H9 (cell line): ENCODE measurements at regions not wholly inside any gene's neighbourhood (a gene's known extent, or its start where the extent isn't known, plus 50 kb on each side); places are given as distances from the start of the nearest gene placed in this dataset.

Source experiments
- DNase-seq: peaks from one replicate; pipeline ENCODE4 v3.0.0-alpha.2; 2017
- H2AFZ ChIP-seq: one replicate; pipeline ENCODE4 v1.6.1; 2013; ENCODE audit warnings: mild to moderate bottlenecking, low read length, control low read depth, moderate library complexity
- H2AK5ac ChIP-seq: 2 replicates; pipeline ENCODE4 v1.6.1; 2013; ENCODE audit warnings: low read length, control low read depth, mixed read lengths; ENCODE audit not compliant: insufficient read length
- H2BK120ac ChIP-seq: one replicate; pipeline ENCODE4 v1.6.1; 2013; ENCODE audit warnings: low read depth, mild to moderate bottlenecking, low read length, control low read depth, inconsistent platforms; ENCODE audit not compliant: poor library complexity, severe bottlenecking
- H2BK12ac ChIP-seq: 2 replicates; pipeline ENCODE4 v1.6.1; 2013; ENCODE audit warnings: low read length, control low read depth, mixed read lengths, low read depth; ENCODE audit not compliant: insufficient read length
- H2BK15ac ChIP-seq: 2 replicates; pipeline ENCODE4 v1.6.1; 2013; ENCODE audit warnings: low read depth, low read length, control low read depth
- H2BK20ac ChIP-seq: one replicate; pipeline ENCODE4 v1.6.1; 2013; ENCODE audit warnings: low read depth, mild to moderate bottlenecking, low read length, control low read depth, inconsistent platforms; ENCODE audit not compliant: poor library complexity, severe bottlenecking
- H2BK5ac ChIP-seq: 2 replicates; pipeline ENCODE4 v1.6.1; 2013; ENCODE audit warnings: low read length, control low read depth, mixed read lengths; ENCODE audit not compliant: insufficient read length
- H3K14ac ChIP-seq: 2 replicates; pipeline ENCODE4 v1.6.1; 2013; ENCODE audit warnings: low read length, control low read depth; ENCODE audit not compliant: insufficient read depth
- H3K18ac ChIP-seq: 2 replicates; pipeline ENCODE4 v1.6.1; 2013; ENCODE audit warnings: low read depth, mild to moderate bottlenecking, mixed read lengths, low read length, control low read depth; ENCODE audit not compliant: insufficient read length
- H3K23ac ChIP-seq: 2 replicates; pipeline ENCODE4 v1.6.1; 2013; ENCODE audit warnings: low read length, control low read depth, mixed read lengths, low read depth; ENCODE audit not compliant: insufficient read length
- H3K23me2 ChIP-seq: 2 replicates; pipeline ENCODE4 v1.6.1; 2013; ENCODE audit warnings: low read depth, mild to moderate bottlenecking, mixed read lengths, low read length, control low read depth; ENCODE audit not compliant: insufficient read length, poor library complexity, severe bottlenecking
- H3K27ac ChIP-seq: 2 replicates; pipeline ENCODE4 v1.5.1; 2013; ENCODE audit warnings: low read length, control low read depth, mixed read lengths, low read depth; ENCODE audit not compliant: insufficient read length
- H3K27me3 ChIP-seq: 2 replicates; pipeline ENCODE4 v1.6.1; 2013; ENCODE audit warnings: low read length, control low read depth, inconsistent platforms; ENCODE audit not compliant: insufficient read depth
- H3K4ac ChIP-seq: 2 replicates; pipeline ENCODE4 v1.6.1; 2013; ENCODE audit warnings: low read depth, mild to moderate bottlenecking, control low read depth, inconsistent platforms, low read length, moderate library complexity
- H3K4me1 ChIP-seq: 2 replicates; pipeline ENCODE4 v1.6.1; 2013; ENCODE audit warnings: low read length, control low read depth, inconsistent platforms; ENCODE audit not compliant: insufficient read depth
- H3K4me2 ChIP-seq: 2 replicates; pipeline ENCODE4 v1.6.1; 2013; ENCODE audit warnings: low read length, control low read depth, mixed read lengths; ENCODE audit not compliant: insufficient read length, insufficient read depth
- H3K56ac ChIP-seq: 2 replicates; pipeline ENCODE4 v1.6.1; 2013; ENCODE audit warnings: low read depth, mild to moderate bottlenecking, mixed read lengths, low read length, control low read depth; ENCODE audit not compliant: insufficient read length
- H3K79me1 ChIP-seq: 2 replicates; pipeline ENCODE4 v1.6.1; 2013; ENCODE audit warnings: low read depth, mild to moderate bottlenecking, moderate library complexity, low read length, control low read depth, inconsistent platforms; ENCODE audit not compliant: insufficient read depth, poor library complexity, severe bottlenecking
- H3K79me2 ChIP-seq: 2 replicates; pipeline ENCODE4 v1.6.1; 2013; ENCODE audit warnings: low read length, control low read depth, inconsistent platforms; ENCODE audit not compliant: insufficient read depth
- H3K9ac ChIP-seq: 2 replicates; pipeline ENCODE4 v1.6.1; 2013; ENCODE audit warnings: low read length, control low read depth, mixed read lengths; ENCODE audit not compliant: insufficient read length; ENCODE audit errors: extremely low read depth
- H3K9me3 ChIP-seq: one replicate; pipeline ENCODE4 v1.6.1; 2013; ENCODE audit warnings: low read depth, low read length, inconsistent platforms; ENCODE audit not compliant: control insufficient read depth
- H3T11ph ChIP-seq: one replicate; pipeline ENCODE4 v1.6.1; 2013; ENCODE audit warnings: mild to moderate bottlenecking, low read length, control low read depth, inconsistent platforms
- H4K20me1 ChIP-seq: one replicate; pipeline ENCODE4 v1.6.1; 2013; ENCODE audit not compliant: control insufficient read depth, insufficient read length, insufficient read depth
- H4K5ac ChIP-seq: 2 replicates; pipeline ENCODE4 v1.6.1; 2013; ENCODE audit warnings: low read depth, mild to moderate bottlenecking, mixed read lengths, low read length, control low read depth; ENCODE audit not compliant: insufficient read length
- H4K8ac ChIP-seq: replicated peaks from 2 replicates; pipeline ENCODE4 v1.6.1; 2013; ENCODE audit warnings: low read length, control low read depth, mixed read lengths, low read depth; ENCODE audit not compliant: insufficient read length
- H4K91ac ChIP-seq: 2 replicates; pipeline ENCODE4 v1.6.1; 2013; ENCODE audit warnings: low read depth, mild to moderate bottlenecking, moderate library complexity, mixed read lengths, low read length, control low read depth; ENCODE audit not compliant: insufficient read length
- H3K27ac Mint-ChIP-seq, 3 experiments: 2 replicates in 2 of 3; 3 replicates in 1 of 3; pipeline ENCODE4 v1.8.0; 2020 to 2021; ENCODE audit warnings: mixed read lengths in 3 of 3, mild to moderate bottlenecking in 1 of 3, moderate library complexity in 1 of 3
- H3K27me3 Mint-ChIP-seq: 2 replicates; pipeline ENCODE4 v1.8.0; 2021; ENCODE audit warnings: low read depth, mild to moderate bottlenecking, moderate library complexity, mixed read lengths
- H3K36me3 Mint-ChIP-seq, 3 experiments: 2 replicates in 2 of 3; 3 replicates in 1 of 3; pipeline ENCODE4 v1.8.0; 2020 to 2021; ENCODE audit warnings: low read depth in 3 of 3, mixed read lengths in 3 of 3; ENCODE audit not compliant: insufficient read depth in 1 of 3
- H3K4me1 Mint-ChIP-seq, 2 experiments: 2 replicates each; pipeline ENCODE4 v1.8.0; 2020; ENCODE audit warnings: mixed read lengths in 2 of 2
- H3K4me3 Mint-ChIP-seq, 2 experiments: 2 replicates in 1 of 2; 3 replicates in 1 of 2; pipeline ENCODE4 v1.8.0; 2020 to 2021; ENCODE audit warnings: mild to moderate bottlenecking in 2 of 2, mixed read lengths in 2 of 2, moderate library complexity in 1 of 2
- H3K9me3 Mint-ChIP-seq, 2 experiments: 2 replicates in 1 of 2; 3 replicates in 1 of 2; pipeline ENCODE4 v1.8.0; 2020; ENCODE audit warnings: mild to moderate bottlenecking in 2 of 2, mixed read lengths in 2 of 2, moderate library complexity in 1 of 2
- CTCF ChIP-seq: fragments of 200-600 bp; sonication (generic); conservative IDR thresholded peaks from 3 replicates; pipeline ENCODE4 v1.8.0; 2021; ENCODE audit warnings: antibody characterized with exemption, mild to moderate bottlenecking
- WGBS: extraction: QIAGEN DNeasy Blood & Tissue Kit; methylation state at CpG from one replicate; pipeline ENCODE4 v1.1.7; 2013; ENCODE audit warnings: missing lambda C conversion rate, low lambda C conversion rate, mixed read lengths; ENCODE audit not compliant: insufficient read length; ENCODE audit errors: extremely low coverage; 5-methylcytosine and 5-hydroxymethylcytosine counted together

- Histone ChIP-seq H3K27ac (no peak overlapping the region), H3K4me2 (no peak overlapping the region), H2BK20ac (no peak overlapping the region), H2AK5ac (no peak overlapping the region), H3K14ac (no peak overlapping the region), H2BK120ac (no peak overlapping the region), H4K5ac (no peak overlapping the region), H3K23me2 (no peaks in the 10 kb centered on the region), H3K18ac (no peak overlapping the region), H4K20me1 (no peaks in the 10 kb centered on the region), H3K56ac (no peak overlapping the region), H3K23ac (no peak overlapping the region), H2AFZ (no peak overlapping the region), H3K9ac (no peak overlapping the region), H3T11ph (no peak overlapping the region), H2BK15ac (no peak overlapping the region), H2BK12ac (no peak overlapping the region), H4K91ac (no peak overlapping the region), H3K79me1 (no peaks in the 10 kb centered on the region), H3K9me3 (no peaks in the 10 kb centered on the region), H3K4me1 (no peaks in the 10 kb centered on the region), H3K27me3 (no peaks in the 10 kb centered on the region), H3K79me2 (no peaks in the 10 kb centered on the region), H4K8ac (no peak overlapping the region), H2BK5ac (no peak overlapping the region), H3K4ac (no peak overlapping the region)
- peaks cover 3 to 8% (median 3%) of the 10 kb centered on the region in 3 experiments; a peak in 4 of 7 replicates for H3K36me3 Mint-ChIP-seq
- peaks cover 7 to 9% of the 10 kb centered on the region in 2 experiments for H3K9me3 Mint-ChIP-seq
- no peaks in the 10 kb centered on the region for H3K27me3 Mint-ChIP-seq
- peaks cover 7 to 10% of the 10 kb centered on the region in 2 experiments for H3K4me1 Mint-ChIP-seq
- no peak for TF ChIP-seq CTCF
- H3K27ac Mint-ChIP-seq: no peak overlapping the region; a peak in 1 of 7 replicates
- no CpG with 5 or more reads among the region's 1 CpG for WGBS
- no peak for DNase-seq
- no peak overlapping the region for H3K4me3 Mint-ChIP-seq
Measured at GRCh38 chr4:43842594-43842993, 606.0 kb downstream of the KCTD8 start.
